ENCODE measurements at regions not wholly inside any gene's neighbourhood (a gene's known extent, or its start where the extent isn't known, plus 50 kb on each side); places are given as distances from the start of the nearest gene placed in this dataset.

DNA sequence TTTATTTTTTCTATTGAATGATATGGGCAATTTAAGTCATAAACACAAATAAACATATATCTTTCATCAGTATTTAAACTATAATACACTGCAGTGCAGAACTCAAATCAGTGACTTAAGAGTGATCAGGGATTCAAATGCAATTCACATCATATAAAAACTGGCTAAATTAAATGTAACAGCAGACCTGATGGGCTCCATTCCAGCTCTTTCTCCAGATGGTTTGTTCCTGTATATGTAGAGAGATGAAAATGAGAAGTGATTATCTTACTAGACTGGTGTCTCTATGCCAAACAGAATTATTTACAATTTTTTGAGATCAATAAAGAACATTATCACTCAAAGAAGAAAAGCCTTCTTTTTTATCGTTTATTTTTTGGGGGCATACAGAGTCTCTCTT, 568.8 kb upstream of the ADARB2 start:
- no peak overlapping the region for H3K4me2 ChIP-seq
- H3K4me1 ChIP-seq (ENCODE audit: insufficient read depth): no peaks in the 10 kb centered on the region
- H3K4me3 ChIP-seq: no peak overlapping the region
- H3K79me2 ChIP-seq: no peaks in the 10 kb centered on the region
- no peaks in the 10 kb centered on the region for H4K20me1 ChIP-seq (ENCODE audit: insufficient read depth, poor library complexity, severe bottlenecking)
- 83% methylated on average over 1 of the region's 1 CpG for WGBS (ENCODE audit: low lambda C conversion rate, missing lambda C conversion rate)
- no peak for DNase-seq (ENCODE audit: low spot score)
- no peaks in the 10 kb centered on the region for H3K9me3 ChIP-seq (ENCODE audit: low read depth)
- no peak overlapping the region for H3K27ac ChIP-seq
- TF ChIP-seq CTCF (IDR thresholded peaks at IDR 0.05; ENCODE audit: poor library complexity) (no peak), EZH2phosphoT487 (IDR thresholded peaks at IDR 0.05; ENCODE audit: low read depth, severe bottlenecking, unreplicated experiment) (no peak), EZH2 (IDR thresholded peaks at IDR 0.05; ENCODE audit: borderline replicate concordance) (no peak)
- no peaks in the 10 kb centered on the region for H3K9me2 ChIP-seq (replicated peaks; ENCODE audit: insufficient read depth)
- H2AFZ ChIP-seq: no peak overlapping the region
- no peaks in the 10 kb centered on the region for H3K36me3 ChIP-seq (replicated peaks; ENCODE audit: insufficient read depth, low read depth)
- H3K27me3 ChIP-seq: no peaks in the 10 kb centered on the region

- Histone ChIP-seq H3K79me2 (no peaks in the 10 kb centered on the region), H2AFZ (no peak overlapping the region), H3K27me3 (no peaks in the 10 kb centered on the region), H3K36me3 (replicated peaks; ENCODE audit: insufficient read depth, low read depth) (no peaks in the 10 kb centered on the region), H3K27ac (no peak overlapping the region), H3K9me3 (ENCODE audit: low read depth) (no peaks in the 10 kb centered on the region), H3K4me1 (ENCODE audit: insufficient read depth) (no peaks in the 10 kb centered on the region), H4K20me1 (ENCODE audit: insufficient read depth, poor library complexity, severe bottlenecking) (no peaks in the 10 kb centered on the region), H3K4me3 (no peak overlapping the region), H3K9me2 (replicated peaks; ENCODE audit: insufficient read depth) (no peaks in the 10 kb centered on the region), H3K4me2 (no peak overlapping the region)
- 66% methylated on average over 2 of the region's 2 CpGs for WGBS (ENCODE audit: low lambda C conversion rate, missing lambda C conversion rate)
- no peak for TF ChIP-seq CTCF (IDR thresholded peaks at IDR 0.05; ENCODE audit: poor library complexity)
- no peak for TF ChIP-seq EZH2phosphoT487 (IDR thresholded peaks at IDR 0.05; ENCODE audit: low read depth, severe bottlenecking, unreplicated experiment)
- TF ChIP-seq EZH2 (IDR thresholded peaks at IDR 0.05; ENCODE audit: borderline replicate concordance): no peak
- DNase-seq (ENCODE audit: low spot score): no peak
Observed at GRCh38 chr10:2303169-2303568, 565.8 kb upstream of the ADARB2 start.

DNA sequence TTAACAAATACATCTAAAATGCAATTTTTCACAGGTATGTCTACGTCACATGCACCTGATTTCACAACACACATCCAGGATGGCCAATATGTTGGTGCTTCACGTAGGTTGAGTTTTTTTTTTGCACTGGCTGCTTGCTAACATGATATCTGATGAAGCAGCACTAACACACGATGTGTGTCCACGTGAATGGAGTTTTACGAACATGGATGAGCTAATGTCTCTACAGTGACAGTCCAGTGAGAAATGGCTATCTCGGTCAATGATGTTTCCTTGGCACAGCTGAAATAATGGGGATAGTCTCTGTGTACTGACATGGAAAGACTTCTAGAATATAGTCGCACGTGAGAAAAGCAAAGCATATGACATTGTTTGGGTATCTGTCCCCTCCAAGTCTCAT, 563.9 kb upstream of the ADARB2 start:
- DNase-seq (ENCODE audit: low spot score): no peak
- H3K27ac ChIP-seq: no peak overlapping the region
- H4K20me1 ChIP-seq (ENCODE audit: insufficient read depth, poor library complexity, severe bottlenecking): no peaks in the 10 kb centered on the region
- H3K4me3 ChIP-seq: no peak overlapping the region
- no peaks in the 10 kb centered on the region for H3K9me2 ChIP-seq (replicated peaks; ENCODE audit: insufficient read depth)
- no peaks in the 10 kb centered on the region for H3K27me3 ChIP-seq
- no peaks in the 10 kb centered on the region for H3K36me3 ChIP-seq (replicated peaks; ENCODE audit: insufficient read depth, low read depth)
- H2AFZ ChIP-seq: no peak overlapping the region
- 85% methylated on average over 8 of the region's 8 CpGs for WGBS (ENCODE audit: low lambda C conversion rate, missing lambda C conversion rate)
- no peaks in the 10 kb centered on the region for H3K9me3 ChIP-seq (ENCODE audit: low read depth)
- H3K4me2 ChIP-seq: no peak overlapping the region
- no peaks in the 10 kb centered on the region for H3K4me1 ChIP-seq (ENCODE audit: insufficient read depth)
- H3K79me2 ChIP-seq: no peaks in the 10 kb centered on the region
- TF ChIP-seq CTCF (IDR thresholded peaks at IDR 0.05; ENCODE audit: poor library complexity): no peak
- no peak for TF ChIP-seq EZH2 (IDR thresholded peaks at IDR 0.05; ENCODE audit: borderline replicate concordance)
- TF ChIP-seq EZH2phosphoT487 (IDR thresholded peaks at IDR 0.05; ENCODE audit: low read depth, severe bottlenecking, unreplicated experiment): no peak

DNA sequence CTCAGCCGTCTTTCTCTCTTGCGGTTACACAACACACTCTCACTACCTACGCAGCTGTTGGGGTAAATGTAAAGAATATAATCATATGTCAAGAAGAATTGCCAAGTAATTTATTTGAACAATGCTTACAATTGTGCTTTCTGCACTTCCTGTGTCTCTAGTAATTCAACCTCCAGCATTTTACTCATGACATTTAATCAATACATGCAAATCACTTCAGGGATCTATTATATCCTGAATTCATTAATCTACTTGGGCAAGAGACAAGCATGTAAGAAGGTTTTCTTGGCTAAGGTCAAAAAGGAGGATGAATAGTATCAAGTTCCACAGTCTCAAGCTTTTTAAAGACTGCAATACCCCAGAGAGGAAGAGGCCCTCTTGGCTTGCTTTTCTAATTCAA, 562.9 kb upstream of the ADARB2 start:
- TF ChIP-seq EZH2 (IDR thresholded peaks at IDR 0.05; ENCODE audit: borderline replicate concordance) (no peak), CTCF (IDR thresholded peaks at IDR 0.05; ENCODE audit: poor library complexity) (no peak), EZH2phosphoT487 (IDR thresholded peaks at IDR 0.05; ENCODE audit: low read depth, severe bottlenecking, unreplicated experiment) (no peak)

More for the DNA sequence above, 562.9 kb upstream of the ADARB2 start:
- H3K79me2 ChIP-seq: no peaks in the 10 kb centered on the region
- no peak overlapping the region for H3K27ac ChIP-seq
- H3K4me1 ChIP-seq (ENCODE audit: insufficient read depth): no peaks in the 10 kb centered on the region
- no peak overlapping the region for H3K4me2 ChIP-seq
- H3K4me3 ChIP-seq: no peak overlapping the region
- no peaks in the 10 kb centered on the region for H3K27me3 ChIP-seq
- 79% methylated on average over 3 of the region's 3 CpGs for WGBS (ENCODE audit: low lambda C conversion rate, missing lambda C conversion rate)
- H3K9me3 ChIP-seq (ENCODE audit: low read depth): no peaks in the 10 kb centered on the region
- no peaks in the 10 kb centered on the region for H3K9me2 ChIP-seq (replicated peaks; ENCODE audit: insufficient read depth)
- H4K20me1 ChIP-seq (ENCODE audit: insufficient read depth, poor library complexity, severe bottlenecking): no peaks in the 10 kb centered on the region
- no peaks in the 10 kb centered on the region for H3K36me3 ChIP-seq (replicated peaks; ENCODE audit: insufficient read depth, low read depth)
- DNase-seq (ENCODE audit: low spot score): no peak
- no peak overlapping the region for H2AFZ ChIP-seq
